ENCODE measurements at regions not wholly inside any gene's neighbourhood (a gene's known extent, or its start where the extent isn't known, plus 50 kb on each side); places are given as distances from the start of the nearest gene placed in this dataset.

DNA sequence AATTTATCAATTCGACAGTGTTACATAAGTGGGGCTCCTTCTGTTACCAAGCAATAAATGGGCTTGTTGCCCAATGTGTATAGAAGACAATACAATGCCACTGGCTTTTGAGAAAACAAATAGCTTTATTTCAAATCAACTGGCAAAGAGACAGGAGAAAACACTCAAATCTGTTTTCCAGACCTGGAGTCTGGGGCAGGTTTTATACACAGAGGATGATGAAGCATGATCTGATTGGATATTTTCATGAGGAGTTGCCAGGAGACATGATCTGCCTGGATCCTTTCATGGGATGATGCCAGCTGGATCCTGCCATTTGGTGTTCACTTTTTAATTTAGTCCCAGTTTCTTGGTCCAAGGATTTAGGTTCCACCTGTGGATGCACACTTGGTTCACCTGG, 287.9 kb downstream of the CXXC4 start:
- no peak for TF ChIP-seq CTCF (IDR thresholded peaks at IDR 0.05 in 2 of 3, conservative IDR thresholded peaks at IDR 0.05 in 1 of 3; ENCODE audit: insufficient read depth in 2 of 3, low read depth in 1 of 3, low read length in 3 of 3)
- TF ChIP-seq TCF7L2 (IDR thresholded peaks at IDR 0.05; ENCODE audit: low read depth, low read length): no peak
- TF ChIP-seq FOXA1 (IDR thresholded peaks at IDR 0.05; ENCODE audit: borderline replicate concordance): no peak
- TF ChIP-seq, protein P1, sequence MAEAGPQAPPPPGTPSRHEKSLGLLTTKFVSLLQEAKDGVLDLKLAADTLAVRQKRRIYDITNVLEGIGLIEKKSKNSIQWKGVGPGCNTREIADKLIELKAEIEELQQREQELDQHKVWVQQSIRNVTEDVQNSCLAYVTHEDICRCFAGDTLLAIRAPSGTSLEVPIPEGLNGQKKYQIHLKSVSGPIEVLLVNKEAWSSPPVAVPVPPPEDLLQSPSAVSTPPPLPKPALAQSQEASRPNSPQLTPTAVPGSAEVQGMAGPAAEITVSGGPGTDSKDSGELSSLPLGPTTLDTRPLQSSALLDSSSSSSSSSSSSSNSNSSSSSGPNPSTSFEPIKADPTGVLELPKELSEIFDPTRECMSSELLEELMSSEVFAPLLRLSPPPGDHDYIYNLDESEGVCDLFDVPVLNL (CRISPR knock-in tag; IDR thresholded peaks at IDR 0.05; ENCODE audit: low read depth): no peak
- TF ChIP-seq SP2 (IDR thresholded peaks at IDR 0.05; ENCODE audit: extremely low read depth, low read depth, low read length, poor library complexity, severe bottlenecking): no peak
- TF ChIP-seq ZBTB33 (CRISPR knock-in tag; IDR thresholded peaks at IDR 0.05): no peak
- no peak for TF ChIP-seq RBM34 (IDR thresholded peaks at IDR 0.05; ENCODE audit: borderline replicate concordance, insufficient read depth, low read length)
